ENCODE measurements at regions not wholly inside any gene's neighbourhood (a gene's known extent, or its start where the extent isn't known, plus 50 kb on each side); places are given as distances from the start of the nearest gene placed in this dataset.

DNA sequence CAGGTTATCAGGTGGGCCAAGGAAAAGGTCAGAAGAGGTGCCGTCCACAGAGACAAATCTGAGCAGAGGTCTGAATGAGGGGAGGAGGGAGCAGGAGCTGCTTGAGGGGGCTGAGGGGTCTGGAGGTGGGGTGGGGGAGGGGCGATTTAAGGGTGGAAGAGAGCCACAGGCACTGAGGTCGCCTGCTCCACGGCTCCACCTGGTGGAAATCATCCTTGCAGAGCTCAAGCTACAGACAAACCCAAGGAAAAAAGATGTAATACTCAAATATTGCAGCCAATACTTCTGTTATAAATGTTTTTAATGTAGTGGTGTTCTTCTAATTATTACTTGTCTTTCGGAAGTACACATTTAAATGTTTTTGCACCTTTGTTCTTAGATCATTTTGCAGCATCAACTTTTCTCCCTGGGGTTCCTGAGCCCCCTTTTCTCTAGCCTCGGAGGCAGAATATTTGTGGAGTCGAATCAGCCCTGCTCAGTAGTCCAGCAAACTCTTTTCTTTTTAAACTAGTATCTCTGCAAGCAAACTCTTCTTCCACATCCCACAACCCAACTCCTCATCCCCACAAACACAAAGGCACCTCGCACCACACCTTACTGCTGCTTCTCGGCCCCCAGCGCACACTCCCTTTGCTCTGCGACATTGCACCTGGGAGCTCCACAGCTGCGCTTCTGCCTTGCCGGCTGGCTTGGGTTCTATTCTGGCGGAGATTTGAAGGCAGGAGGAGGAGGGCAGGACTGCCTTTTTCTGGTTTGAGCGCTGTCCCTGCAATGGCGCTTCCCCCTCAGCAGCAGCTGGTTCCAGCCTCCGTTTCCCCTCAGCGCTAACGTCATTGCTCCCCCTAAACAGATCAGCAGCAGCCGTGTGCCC is 51.0 kb upstream of the TFAP2A start:
- peak; percentile 59 for DNase-seq (ENCODE audit: low spot score)

Measured in GM03348 (cell line).